Esophagus squamous epithelium (tissue), 5 donors: ENCODE measurements at regions not wholly inside any gene's neighbourhood (a gene's known extent, or its start where the extent isn't known, plus 50 kb on each side); places are given as distances from the start of the nearest gene placed in this dataset.

ENCODE experiments used
- DNase-seq: peaks from one replicate; lab custom pipeline; 2025; lab: John Stamatoyannopoulos, UW
- H3K27ac ChIP-seq, 4 donors: fragments of 200-600 bp; sonication (generic); one replicate each; pipeline ENCODE4 v1.5.1; 2016 to 2019; ENCODE audit warnings: mild to moderate bottlenecking in 1 of 4
- H3K27me3 ChIP-seq, 4 donors: fragments of 200-600 bp; sonication (generic); 1 replicate in 3 of 4; 2 replicates in 1 of 4; pipeline versions ENCODE4 v1.5.1 to v1.6.0; 2017 to 2021; ENCODE audit warnings: antibody characterized with exemption in 1 of 4
- H3K36me3 ChIP-seq, 3 donors: fragments of 200-600 bp; sonication (generic); one replicate each; pipeline ENCODE4 v1.5.1; 2016 to 2019
- H3K4me1 ChIP-seq, 3 donors: fragments of 200-600 bp; sonication (generic); one replicate each; pipeline ENCODE4 v1.5.1; 2017 to 2019
- H3K4me3 ChIP-seq, 4 donors: fragments of 200-600 bp; sonication (generic); 1 replicate in 3 of 4; 2 replicates in 1 of 4; pipeline ENCODE4 v1.5.1; 2016 to 2019; ENCODE audit warnings: mild to moderate bottlenecking in 2 of 4, moderate library complexity in 1 of 4
- H3K9me3 ChIP-seq, 3 donors: fragments of 200-600 bp; sonication (generic); one replicate each; pipeline ENCODE4 v1.5.1; 2016 to 2019
- CTCF ChIP-seq, 6 experiments: fragments of 450-650 bp in 4 of 6; fragments of 200-600 bp in 2 of 6; sonication (generic) in 2 of 6; IDR thresholded peaks; one replicate each; pipeline ENCODE4 v1.5.1; 2016 to 2019; ENCODE audit warnings: antibody characterized with exemption in 6 of 6, mild to moderate bottlenecking in 4 of 6, moderate library complexity in 4 of 6
- POLR2A ChIP-seq, 4 donors: fragments of 450-650 bp; IDR thresholded peaks; one replicate each; pipeline ENCODE4 v1.6.1; 2017; ENCODE audit warnings: antibody characterized with exemption in 4 of 4, mild to moderate bottlenecking in 4 of 4, moderate library complexity in 3 of 4
- WGBS, 2 donors: methylation state at CpG; one replicate each; pipeline ENCODE4 v1.1.5; 2018; 5-methylcytosine and 5-hydroxymethylcytosine counted together
- intact Hi-C: fragments of 100-400 bp; cut with DNase I; formaldehyde crosslinking; loops from one replicate; pipeline ENCODE4 v1.15.0; 2022
- donor health status: DM: yes; HTN: yes; CAD: no.

GRCh38 chr5:86884608-86885007, 266.9 kb downstream of the COX7C start:
- no peaks in the 10 kb centered on the region for H3K27me3 ChIP-seq
- intact Hi-C loops: no loop called here
- TF ChIP-seq POLR2A (IDR thresholded peaks at IDR 0.05): no peak
- TF ChIP-seq CTCF (IDR thresholded peaks at IDR 0.05): no peak
- 95 to 96% methylated on average over 9 to 15 of the region's 16 CpGs for WGBS, 2 donors
- no peak overlapping the region for H3K4me3 ChIP-seq
- no peaks in the 10 kb centered on the region for H3K4me1 ChIP-seq
- H3K9me3 ChIP-seq: no peaks in the 10 kb centered on the region
- DNase-seq: no peak
- H3K36me3 ChIP-seq: no peaks in the 10 kb centered on the region
- no peak overlapping the region for H3K27ac ChIP-seq

- Histone ChIP-seq H3K4me3 (no peak overlapping the region), H3K36me3 (no peaks in the 10 kb centered on the region), H3K9me3 (no peaks in the 10 kb centered on the region), H3K4me1 (no peaks in the 10 kb centered on the region), H3K27ac (no peak overlapping the region), H3K27me3 (no peaks in the 10 kb centered on the region)
- WGBS, 2 donors: 70 to 85% methylated on average over 2 of the region's 2 CpGs
- no peak for DNase-seq
- intact Hi-C loops: no loop called here
- no peak for TF ChIP-seq CTCF (IDR thresholded peaks at IDR 0.05)
- no peak for TF ChIP-seq POLR2A (IDR thresholded peaks at IDR 0.05)
These were observed 267.3 kb downstream of the COX7C start for GRCh38 chr5:86885011-86885410.

- DNase-seq: no peak
- WGBS, 2 donors: 40 to 46% methylated on average over 5 of the region's 5 CpGs
- Histone ChIP-seq H3K4me1 (no peaks in the 10 kb centered on the region), H3K36me3 (no peaks in the 10 kb centered on the region), H3K27me3 (no peaks in the 10 kb centered on the region), H3K9me3 (no peaks in the 10 kb centered on the region), H3K4me3 (no peak overlapping the region), H3K27ac (no peak overlapping the region)
- TF ChIP-seq CTCF (IDR thresholded peaks at IDR 0.05) (no peak), POLR2A (IDR thresholded peaks at IDR 0.05) (no peak)
- intact Hi-C loops: no loop called here
These were observed 267.9 kb downstream of the COX7C start for GRCh38 chr5:86885489-86886230.

- H3K36me3 ChIP-seq: no peaks in the 10 kb centered on the region
- H3K9me3 ChIP-seq: no peaks in the 10 kb centered on the region
- WGBS, 2 donors: 43 to 60% methylated on average over 1 of the region's 1 CpG
- no peaks in the 10 kb centered on the region for H3K27me3 ChIP-seq
- DNase-seq: no peak
- no peaks in the 10 kb centered on the region for H3K4me1 ChIP-seq
- TF ChIP-seq POLR2A (IDR thresholded peaks at IDR 0.05) (no peak), CTCF (IDR thresholded peaks at IDR 0.05) (no peak)
- no peak overlapping the region for H3K27ac ChIP-seq
- intact Hi-C loops: no loop called here
- no peak overlapping the region for H3K4me3 ChIP-seq
These were observed 272.6 kb downstream of the COX7C start for GRCh38 chr5:86890375-86890774.

GRCh38 chr5:86894056-86894455, 276.3 kb downstream of the COX7C start:
- H3K27ac ChIP-seq: no peak overlapping the region
- no peak for TF ChIP-seq POLR2A (IDR thresholded peaks at IDR 0.05)
- TF ChIP-seq CTCF (IDR thresholded peaks at IDR 0.05): no peak
- intact Hi-C loops: no loop called here
- no peak overlapping the region for H3K4me3 ChIP-seq
- H3K4me1 ChIP-seq: no peaks in the 10 kb centered on the region
- H3K9me3 ChIP-seq: no peaks in the 10 kb centered on the region
- no peaks in the 10 kb centered on the region for H3K36me3 ChIP-seq
- no peaks in the 10 kb centered on the region for H3K27me3 ChIP-seq
- DNase-seq: no peak
